Cardiac fibroblast (primary cell): ENCODE measurements at regions not wholly inside any gene's neighbourhood (a gene's known extent, or its start where the extent isn't known, plus 50 kb on each side); places are given as distances from the start of the nearest gene placed in this dataset.

Source experiments
- DNase-seq, 2 donors: peaks; one replicate each; pipeline versions ENCODE4 v3.0.0 to v3.0.0-alpha.2; 2010; ENCODE audit warnings: low read depth in 2 of 2
- H3K4me3 ChIP-seq, 2 donors: replicated peaks in 1 of 2; 1 replicate in 1 of 2; 2 replicates in 1 of 2; pipeline ENCODE4 v1.5.1; 2011; ENCODE audit warnings: low read depth in 2 of 2, low read length in 2 of 2, mild to moderate bottlenecking in 2 of 2, moderate library complexity in 1 of 2
- CTCF ChIP-seq: IDR thresholded peaks from one replicate; pipeline ENCODE4 v1.5.1; 2011; ENCODE audit warnings: low read depth, mild to moderate bottlenecking, low read length, inconsistent platforms

GRCh38 chr3:22729212-22729611 is 473.9 kb upstream of the UBE2E2 start:
- no peak for TF ChIP-seq CTCF
- H3K4me3 ChIP-seq = no peak overlapping the region
- DNase-seq = no peak

GRCh38 chr3:22729981-22730380 is 473.1 kb upstream of the UBE2E2 start:
- no peak for TF ChIP-seq CTCF
- no peak overlapping the region for H3K4me3 ChIP-seq
- DNase-seq = peak in 1 of 2 donors; percentile 18

GRCh38 chr3:22730701-22731100 is 472.4 kb upstream of the UBE2E2 start:
- TF ChIP-seq CTCF = no peak
- no peak overlapping the region for H3K4me3 ChIP-seq
- DNase-seq = no peak

GRCh38 chr3:22731901-22732300 is 471.2 kb upstream of the UBE2E2 start:
- H3K4me3 ChIP-seq = no peak overlapping the region
- DNase-seq = no peak
- no peak for TF ChIP-seq CTCF

GRCh38 chr3:22732641-22733040 is 470.5 kb upstream of the UBE2E2 start:
- no peak for TF ChIP-seq CTCF
- DNase-seq = no peak
- no peak overlapping the region for H3K4me3 ChIP-seq

- no peak overlapping the region for H3K4me3 ChIP-seq
- DNase-seq = no peak
- no peak for TF ChIP-seq CTCF
These were observed 468.9 kb upstream of the UBE2E2 start for GRCh38 chr3:22734207-22734606.

- no peak overlapping the region for H3K4me3 ChIP-seq
- TF ChIP-seq CTCF = no peak
- no peak for DNase-seq
These were observed 468.4 kb upstream of the UBE2E2 start for GRCh38 chr3:22734756-22735155.
